Stimulated activated CD8-positive, alpha-beta memory T cell treated with anti-CD3 and anti-CD28 coated beads, Interleukin-7, amount 100 ng/mL, for 1 hour (primary cell): ENCODE measurements at regions not wholly inside any gene's neighbourhood (a gene's known extent, or its start where the extent isn't known, plus 50 kb on each side); places are given as distances from the start of the nearest gene placed in this dataset.
"Not testable (repeated sequence)": the region's sequence is repeated elsewhere in the genome, so short reads cannot be mapped to it uniquely, and the experiment has no call there.

Experiments used
- DNase-seq, 2 donors: peaks; one replicate each; pipeline ENCODE4 v3.0.0-alpha.2; 2020; ENCODE audit warnings: low read depth in 2 of 2

DNA sequence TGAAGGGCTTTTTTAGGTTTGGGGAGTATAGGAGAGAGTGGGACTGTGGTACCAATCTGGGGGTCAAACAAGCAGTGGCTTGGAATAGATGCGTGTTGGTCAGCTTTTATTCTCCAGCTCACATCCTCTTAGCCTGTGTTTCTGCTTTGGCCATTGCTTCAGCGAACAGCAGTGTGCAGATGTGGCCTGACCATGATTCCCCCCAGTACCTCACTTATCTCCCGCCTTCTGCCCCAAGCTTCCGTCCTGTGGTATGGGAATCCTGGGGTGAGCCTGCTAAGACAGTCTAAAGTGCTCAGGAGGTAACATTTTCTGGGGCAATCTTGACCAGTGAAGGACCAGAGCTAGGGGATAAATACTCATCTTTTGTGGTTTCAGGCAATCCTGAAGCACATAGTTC, 84.9 kb upstream of the TNP1 start:
- no peak for DNase-seq

DNA sequence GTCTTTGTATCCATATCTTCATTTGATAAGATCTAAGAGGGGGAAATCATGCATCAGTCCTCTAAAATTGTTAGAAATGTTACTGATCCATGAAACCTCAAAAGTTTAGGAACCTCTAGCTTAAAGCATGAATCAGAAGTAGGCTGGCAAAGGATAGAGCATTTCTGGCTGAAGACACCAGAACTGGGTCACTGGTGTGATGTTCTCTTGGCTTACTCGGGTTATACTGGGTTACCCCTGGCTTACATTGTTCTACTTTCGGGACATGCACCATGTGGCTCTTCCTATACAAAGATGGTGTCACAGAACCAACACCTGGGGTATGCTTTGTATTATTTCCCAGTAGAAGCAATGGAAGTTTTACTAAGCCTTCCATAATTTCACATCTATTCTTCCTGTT, 83.2 kb upstream of the TNP1 start:
- no peak for DNase-seq

DNA sequence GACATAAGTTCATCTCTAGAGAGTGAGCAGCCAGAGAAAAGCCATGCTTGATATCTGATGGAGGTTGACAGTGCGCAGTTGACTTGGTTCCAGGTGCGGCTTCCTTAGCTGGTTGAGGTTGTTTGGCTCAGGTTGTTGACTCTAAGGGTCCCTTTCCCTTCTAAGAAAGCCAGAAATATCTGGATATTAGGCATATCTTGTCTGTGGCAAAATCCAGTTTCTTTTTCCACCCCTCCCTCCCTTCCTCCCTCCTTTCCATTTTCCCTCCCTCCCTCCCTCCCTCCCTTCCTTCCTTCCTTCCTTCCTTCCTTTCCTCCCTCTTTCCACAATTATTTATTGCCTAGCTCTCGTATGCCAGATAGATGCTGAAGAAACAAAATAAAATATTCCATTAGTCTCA, 82.6 kb upstream of the TNP1 start:
- DNase-seq, result no peak

DNA sequence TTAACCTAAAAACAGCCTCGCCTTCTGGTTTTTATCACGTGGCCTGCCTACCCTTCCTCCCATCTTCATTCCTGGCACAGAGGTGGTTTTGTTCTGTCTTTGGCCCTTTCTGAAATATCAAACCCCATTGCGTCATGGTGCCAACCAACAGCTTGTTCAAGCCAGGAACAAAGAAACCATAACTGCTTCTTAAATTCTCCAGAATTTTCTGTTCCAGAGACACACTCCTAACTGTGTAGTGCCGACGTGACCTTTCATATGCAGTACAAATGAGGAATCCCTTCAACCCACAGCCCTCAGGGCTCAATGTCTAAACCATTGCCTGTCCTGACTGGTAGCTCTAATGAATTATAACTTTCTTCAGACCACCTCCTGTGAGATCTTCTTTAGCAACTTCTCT, 82.2 kb upstream of the TNP1 start:
- no peak for DNase-seq

DNA sequence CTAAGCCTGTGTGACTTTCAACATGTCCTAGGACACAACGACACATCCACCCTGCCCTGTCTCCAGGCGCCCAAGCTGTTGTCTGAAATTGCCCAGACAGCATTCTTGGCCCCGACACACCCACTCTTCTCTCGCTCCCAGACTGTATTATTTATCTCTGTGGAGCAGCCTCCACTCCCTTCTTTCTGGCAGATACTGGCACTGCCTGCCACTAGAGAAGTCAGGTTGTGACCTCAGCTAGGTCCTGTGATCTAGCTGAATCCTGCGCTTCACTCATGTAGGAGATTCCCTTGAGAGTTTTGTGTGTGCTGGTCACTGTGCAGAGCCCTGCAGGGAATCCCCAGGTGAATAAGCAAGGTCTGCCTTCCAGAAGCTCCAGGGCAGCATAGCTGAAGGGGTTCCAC, 77.1 kb upstream of the TNP1 start:
- no peak for DNase-seq

DNA sequence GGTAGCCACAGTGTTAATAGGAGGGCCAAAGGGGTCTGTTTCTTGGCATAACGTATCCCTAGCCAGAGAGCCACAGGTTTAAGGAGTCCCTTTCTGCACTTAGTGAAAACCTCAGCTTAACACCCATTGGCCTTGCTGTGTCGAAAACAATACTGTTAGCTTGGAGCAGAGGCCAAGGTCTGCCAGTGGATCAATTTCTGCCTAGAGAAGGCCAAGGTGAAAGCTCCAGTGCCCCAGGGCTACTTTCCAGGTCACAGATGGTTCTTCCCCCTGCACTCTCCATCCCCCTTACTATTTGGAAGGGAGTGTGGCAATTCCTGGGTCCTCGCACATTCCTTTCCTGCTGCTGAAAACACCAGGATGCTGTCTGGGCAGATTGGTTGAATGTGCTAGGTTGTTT, 74.8 kb upstream of the TNP1 start:
- no peak for DNase-seq

DNA sequence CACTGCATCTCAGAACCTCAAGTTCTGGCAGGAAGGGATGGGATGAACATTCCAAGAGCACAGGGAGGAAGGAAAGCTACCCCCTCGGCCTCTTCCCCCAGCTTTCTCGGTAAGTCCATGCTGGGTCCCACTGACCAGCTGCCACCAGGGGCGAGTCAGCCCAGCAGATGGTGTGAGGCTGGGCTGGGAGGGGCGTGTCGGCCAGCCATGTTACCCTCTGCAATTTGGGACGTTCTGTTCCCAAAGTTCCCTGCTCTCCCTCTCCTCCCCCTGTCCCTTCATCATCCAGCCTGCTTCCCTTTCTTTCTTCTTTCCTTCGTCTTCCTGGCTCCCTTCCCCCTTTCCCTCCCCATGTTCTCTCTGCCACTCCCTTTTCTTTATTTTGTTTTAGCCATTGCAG, 74.3 kb upstream of the TNP1 start:
- no peak for DNase-seq

DNA sequence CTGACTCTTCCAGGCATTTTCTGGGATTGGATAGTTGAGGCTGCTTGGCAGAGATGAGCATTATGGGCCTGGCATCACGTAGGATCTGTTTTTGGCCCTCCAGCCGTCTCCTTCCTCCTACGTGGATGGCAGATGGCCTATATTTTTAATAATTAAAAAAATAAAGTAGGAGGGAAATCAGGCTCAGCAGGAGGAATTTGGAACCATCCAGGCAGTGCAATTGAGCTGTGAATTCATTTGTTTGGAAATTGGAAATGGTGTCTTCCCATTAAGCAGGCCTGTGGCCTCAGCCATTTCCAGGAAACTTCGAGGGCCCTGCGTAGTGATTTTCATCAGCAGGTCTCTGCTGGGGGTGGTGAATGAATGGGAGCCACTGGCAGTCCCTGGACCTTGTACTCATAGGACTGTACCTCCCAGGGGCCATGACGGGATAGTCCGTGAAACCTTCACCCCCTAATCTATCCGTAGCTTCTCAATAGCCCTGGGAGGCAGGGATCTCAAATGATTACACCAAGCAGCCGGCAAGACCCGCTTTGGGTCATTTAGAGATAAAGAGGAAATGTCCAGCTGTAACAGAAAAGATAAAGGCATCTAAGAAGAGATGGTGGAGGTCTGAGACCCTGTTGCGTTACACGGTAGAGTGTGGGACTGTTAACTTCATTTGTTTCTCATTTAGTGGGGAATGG, 73.1 kb upstream of the TNP1 start:
- no peak for DNase-seq

DNA sequence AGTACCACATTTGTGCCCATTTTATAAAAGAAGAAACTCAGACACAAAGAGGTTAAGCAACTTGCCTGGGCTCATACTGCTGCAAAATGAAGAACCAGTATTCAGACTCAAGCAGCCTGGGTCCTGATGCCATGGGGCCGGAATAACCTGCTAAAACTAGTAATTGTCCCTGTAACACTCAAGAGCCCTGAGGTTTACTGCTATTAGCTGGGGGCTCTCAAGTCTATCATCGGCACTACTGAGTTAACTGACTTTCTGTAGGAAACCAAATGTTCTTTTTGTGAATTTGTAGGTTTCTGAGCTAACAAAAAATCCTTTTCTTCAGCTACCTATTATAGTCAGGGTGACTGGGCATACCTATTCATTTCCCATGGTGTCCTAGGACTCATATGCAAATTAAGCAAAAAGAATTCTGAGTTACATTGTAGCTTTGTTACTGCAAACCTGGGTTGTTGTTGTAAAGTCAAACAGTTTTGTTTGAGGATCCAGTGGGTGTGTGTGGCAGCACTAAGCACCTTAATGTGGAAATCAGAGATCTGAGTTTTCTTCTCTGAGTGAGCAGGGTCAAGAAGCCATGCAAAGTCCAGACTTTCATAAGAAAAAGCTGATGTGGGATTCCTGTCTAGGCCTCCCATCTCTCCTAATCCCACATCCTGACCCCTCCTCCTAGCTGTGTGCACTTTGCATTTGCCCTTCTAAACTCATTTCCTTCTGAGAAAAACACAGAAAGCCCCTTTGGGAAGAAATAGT, 72.4 kb upstream of the TNP1 start:
- DNase-seq, result no peak

DNA sequence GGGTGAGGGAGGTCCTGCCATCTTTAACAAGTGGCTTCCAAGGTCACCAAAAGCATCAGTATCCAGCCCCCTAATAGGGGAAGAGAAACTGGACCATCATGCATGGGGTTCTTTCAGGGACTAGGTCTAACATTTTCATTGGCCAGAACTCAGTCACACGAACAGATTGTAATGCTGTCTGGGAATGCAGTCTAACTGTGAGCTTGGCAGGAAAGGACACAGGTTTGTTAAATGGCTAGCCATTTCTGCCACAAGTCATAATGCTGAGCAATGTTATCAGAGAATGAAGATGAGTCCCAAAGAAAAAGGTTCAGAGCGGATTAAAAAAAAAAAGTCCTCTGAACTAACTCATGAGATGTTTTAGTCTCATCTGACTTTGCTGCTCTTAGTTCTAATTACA, 70.9 kb upstream of the TNP1 start:
- no peak for DNase-seq

DNA sequence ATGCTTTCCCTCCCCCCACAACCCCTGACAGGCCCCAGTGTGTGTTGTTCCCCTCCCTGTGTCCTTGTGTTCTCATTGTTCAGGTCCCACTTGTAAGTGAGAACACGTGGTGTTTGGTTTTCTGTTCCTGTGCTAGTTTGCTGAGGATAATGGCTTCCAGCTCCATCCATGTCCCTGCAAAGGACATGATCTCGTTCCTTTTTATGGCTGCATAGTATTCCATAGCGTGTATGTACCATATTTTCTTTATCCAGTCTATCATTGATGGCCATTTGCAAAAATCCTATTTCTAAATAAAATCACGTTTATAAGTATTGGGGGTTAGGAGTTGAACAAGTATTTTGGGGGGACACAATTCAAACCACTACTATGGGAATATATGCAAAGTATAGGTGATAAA, 69.5 kb upstream of the TNP1 start:
- DNase-seq, result not testable (repeated sequence)

DNA sequence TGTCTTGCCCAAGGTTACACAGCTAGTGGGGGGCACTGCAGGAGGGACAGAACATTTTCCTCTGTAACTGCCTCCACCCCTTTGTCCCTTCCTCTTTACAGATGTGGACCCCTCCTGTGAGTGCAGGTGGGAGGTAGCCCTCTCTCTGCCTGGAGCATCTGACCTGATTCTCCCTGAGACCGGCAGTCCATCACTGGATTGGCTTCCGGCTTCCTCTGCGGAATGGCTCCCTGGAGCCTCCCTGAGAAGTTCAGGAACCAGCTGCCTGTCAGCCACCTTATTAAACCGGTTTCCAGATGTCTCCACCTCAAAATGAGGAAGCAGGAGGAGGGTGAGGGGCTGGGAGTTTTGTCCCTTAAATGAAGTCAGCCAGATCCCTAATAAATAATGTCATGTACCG, 67.3 kb upstream of the TNP1 start:
- no peak for DNase-seq

DNA sequence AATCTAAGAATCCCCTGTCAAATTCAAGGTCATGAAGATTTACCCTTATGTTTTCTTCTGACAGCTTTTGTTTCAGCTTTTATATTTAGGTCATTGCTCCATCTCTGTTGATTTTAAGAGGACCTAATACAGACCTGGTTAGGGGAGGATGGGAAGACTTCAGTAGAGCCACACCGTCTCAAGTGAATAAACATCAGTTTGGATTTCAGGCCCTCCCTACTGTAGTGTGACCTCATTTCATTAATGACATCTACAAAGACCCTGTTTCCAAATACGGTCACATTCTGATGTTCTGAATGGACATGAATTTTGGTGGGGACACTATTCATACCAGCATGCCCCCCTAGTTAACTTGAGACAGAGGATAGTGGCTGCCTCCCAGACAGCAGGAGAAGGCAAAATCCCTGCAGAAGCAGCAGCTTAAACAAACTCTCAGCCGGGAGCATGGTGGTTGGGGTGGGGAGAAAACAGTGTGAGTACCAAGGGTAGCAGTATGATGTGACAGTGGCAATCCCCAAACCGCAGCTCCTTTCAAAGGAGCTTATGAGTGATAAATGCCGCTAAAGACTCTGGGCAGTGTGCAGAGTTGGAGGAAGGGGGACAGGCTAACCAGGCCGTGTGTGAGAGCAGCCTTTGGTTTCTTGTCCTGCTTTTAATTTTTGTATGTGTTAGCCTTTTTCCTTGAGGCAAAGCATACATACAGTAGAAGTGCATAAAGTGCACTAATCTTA, 65.9 kb upstream of the TNP1 start:
- no peak for DNase-seq

DNA sequence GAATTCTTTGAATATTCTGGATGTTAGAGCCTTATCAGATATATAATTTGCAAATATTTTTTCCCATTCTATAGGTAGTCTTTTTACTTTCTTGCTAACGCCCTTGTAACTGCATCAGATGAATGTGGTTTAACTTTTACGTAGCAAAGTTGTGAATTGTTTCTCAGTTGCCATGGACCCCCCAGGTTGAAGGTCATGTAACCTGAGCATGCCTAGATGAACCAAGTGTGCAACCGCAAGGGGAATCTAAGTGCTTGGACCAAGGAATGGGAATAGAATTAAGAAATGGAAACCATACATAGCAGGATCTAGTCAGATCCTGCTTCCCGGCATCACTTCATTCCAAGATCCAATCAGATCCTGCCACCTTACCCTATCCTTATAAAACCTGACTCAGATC, 65.1 kb upstream of the TNP1 start:
- DNase-seq, result no peak

DNA sequence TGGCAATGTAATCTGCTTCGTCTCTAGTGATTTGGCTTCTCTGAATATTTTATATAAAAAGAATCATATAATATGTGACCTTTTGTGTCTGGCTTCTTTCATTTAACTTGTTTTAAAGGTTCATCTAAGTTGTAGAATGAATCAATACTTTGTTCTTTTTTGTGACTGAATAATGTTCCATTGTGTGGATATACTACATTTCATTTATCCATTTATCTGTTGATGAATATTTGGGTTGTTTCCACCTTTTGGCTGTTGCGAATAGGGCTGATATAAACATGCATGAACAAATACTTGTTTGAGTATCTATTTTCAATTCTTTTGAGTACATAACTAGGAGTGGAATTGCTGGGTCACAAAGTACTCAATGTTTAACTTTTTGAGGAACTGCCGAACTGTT, 63.8 kb upstream of the TNP1 start:
- DNase-seq, result no peak

DNA sequence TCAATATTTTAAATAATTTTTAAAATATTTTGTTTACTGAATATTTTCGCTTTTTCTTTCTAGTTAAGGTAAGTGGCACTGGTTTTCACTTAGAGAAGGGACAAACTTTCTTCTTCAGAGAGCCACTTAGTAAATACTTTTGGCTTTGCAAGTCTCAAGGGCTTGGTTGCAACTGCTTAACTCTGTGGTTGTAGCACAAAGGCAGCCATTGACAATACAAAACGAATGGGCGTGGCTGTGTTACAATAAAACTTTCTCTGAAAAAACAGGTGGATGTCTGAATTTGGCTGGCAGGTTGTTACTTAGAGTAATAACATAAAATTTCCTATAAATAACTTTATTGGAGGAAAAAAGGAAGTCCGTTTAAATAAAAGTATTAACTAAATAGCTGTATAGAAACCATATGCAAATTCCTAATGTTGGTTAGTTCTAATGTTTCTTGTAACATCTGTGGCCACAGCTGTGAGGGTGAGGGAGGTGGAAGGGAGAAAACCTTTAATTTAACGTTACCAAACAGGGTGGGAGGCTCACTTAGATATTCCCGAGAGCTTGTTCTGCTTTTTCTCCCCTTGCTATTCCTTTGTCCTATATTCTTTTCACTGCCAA, 62.4 kb upstream of the TNP1 start:
- DNase-seq, result no peak

DNA sequence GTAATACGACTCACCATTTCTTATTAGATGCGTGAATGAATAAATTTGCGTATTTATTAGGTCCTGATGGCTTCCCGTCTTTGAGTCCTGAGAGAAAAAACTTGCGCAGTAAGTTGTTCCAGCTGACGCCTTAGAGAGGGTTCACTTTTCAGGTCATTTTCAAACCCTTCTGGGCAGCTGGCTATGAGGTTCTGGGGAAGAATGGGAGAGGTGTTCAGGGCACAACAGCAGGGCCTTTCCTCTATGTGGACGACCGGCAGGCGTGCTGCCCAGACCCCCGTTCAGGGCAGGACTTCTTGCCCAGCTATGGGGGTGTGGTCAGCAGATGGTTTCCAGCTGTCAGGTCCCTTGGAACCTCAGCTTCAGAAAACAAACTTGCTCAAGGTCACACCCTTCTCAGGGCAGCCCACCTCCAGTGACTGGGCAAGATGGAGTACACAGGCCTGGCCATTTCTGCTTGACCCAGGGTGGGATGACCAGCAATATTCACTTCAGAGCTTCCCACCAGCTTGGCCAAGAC, 61.1 kb upstream of the TNP1 start:
- no peak for DNase-seq

DNA sequence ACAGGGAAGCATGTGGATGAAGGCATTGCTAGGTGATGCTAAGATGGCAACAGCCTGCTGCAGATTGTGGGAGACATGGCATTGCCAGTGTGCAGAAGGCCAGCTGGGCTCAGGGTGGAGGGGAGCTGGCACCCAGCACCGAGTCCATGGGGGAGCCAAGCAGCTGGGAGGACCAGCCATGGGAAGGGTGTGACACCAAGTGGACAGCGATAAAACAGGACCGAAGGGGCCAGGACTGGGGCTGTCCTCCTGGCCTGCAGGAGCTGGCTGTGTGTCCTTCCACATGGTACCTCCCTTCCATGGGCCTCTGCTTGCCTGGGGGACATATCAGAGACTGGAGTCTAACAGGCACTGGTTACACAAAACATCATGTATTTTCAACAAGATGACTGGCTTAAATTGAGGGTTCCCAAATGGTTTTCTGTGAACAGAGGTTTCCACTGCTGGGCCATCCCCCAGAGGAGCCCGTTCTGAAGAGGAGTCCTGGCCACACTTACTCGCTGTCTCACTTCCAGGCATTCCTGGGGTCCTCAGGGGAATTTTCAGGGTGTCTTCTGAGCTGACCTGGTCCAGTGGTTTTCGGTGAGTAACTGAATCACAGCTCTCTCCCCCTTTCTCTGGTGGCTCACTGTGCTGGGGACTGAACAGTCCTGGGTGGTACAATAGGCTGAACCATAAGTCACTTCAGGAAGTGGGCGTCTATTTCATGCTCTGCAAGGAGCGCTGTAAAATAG, 60.4 kb upstream of the TNP1 start:
- no peak for DNase-seq

DNA sequence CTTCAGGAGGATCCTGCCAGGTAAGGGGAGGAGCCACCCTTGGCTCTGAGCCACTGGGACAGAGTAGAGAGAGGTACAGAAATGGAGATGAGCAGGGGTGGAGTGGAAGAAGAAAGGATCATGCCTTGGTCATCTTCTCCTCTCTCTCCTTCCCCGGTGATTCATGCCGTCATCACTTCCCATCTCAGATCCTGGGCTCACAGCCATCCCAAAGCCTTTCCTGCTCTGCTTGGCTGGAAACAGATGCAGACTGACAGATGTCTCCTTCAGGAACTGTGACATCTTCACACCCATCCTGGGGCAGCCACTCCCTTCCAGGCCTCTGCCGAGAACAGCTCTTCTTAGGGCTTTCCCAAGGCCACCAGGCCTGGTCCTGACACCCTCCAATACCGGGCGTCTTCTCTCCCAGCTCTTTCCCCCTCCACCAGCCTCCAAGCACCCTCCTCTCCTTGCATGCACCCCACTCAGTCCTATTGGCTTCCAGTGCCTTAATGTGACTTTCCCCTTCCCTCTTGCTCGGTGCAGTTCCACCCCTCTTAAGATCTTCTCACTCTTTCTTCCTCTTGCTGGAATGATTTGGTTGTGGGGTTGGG, 58.3 kb upstream of the TNP1 start:
- no peak for DNase-seq

DNA sequence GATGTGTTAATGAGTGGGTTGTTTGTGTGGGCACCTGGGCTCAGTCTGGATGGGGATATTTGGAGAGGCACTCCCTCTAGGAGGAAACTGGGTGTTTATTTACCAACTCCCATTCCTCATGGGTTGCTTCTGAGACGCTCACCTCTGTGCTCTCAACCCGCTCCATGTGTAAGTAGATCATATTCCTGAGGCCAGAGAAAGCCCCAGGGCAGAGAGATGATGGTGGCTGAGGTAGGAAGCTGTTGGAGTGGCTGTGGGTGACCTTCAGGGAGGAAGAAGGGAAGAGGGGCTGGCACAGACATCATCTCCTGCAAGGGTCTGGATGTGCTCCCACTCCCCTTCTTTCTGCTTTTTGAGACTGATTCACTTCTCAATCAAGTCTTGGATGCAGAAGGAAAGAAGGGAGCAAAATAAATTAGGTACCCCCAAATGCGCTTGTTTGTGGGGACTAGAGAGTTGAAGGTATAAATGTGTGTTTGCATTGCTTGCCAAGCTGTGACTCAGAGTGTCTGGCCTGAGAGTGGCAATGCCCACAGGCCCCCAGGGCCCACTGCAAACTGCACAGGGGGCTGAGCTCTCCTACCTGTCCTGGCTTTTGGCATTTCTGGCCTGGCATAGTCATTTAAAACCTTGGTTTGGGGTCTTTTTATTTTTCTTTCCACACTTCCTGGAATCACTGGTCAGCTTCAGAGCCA, 57.2 kb upstream of the TNP1 start:
- DNase-seq, result no peak
